ENCODE measurements at regions not wholly inside any gene's neighbourhood (a gene's known extent, or its start where the extent isn't known, plus 50 kb on each side); places are given as distances from the start of the nearest gene placed in this dataset.
"Not testable (repeated sequence)": the region's sequence is repeated elsewhere in the genome, so short reads cannot be mapped to it uniquely, and the experiment has no call there.

GRCh38 chr1:30229960-30230359 is 493.4 kb downstream of the MATN1 start:
- no peak for DNase-seq

GRCh38 chr1:30229557-30229956 is 493.8 kb downstream of the MATN1 start:
- no peak for DNase-seq

DNA sequence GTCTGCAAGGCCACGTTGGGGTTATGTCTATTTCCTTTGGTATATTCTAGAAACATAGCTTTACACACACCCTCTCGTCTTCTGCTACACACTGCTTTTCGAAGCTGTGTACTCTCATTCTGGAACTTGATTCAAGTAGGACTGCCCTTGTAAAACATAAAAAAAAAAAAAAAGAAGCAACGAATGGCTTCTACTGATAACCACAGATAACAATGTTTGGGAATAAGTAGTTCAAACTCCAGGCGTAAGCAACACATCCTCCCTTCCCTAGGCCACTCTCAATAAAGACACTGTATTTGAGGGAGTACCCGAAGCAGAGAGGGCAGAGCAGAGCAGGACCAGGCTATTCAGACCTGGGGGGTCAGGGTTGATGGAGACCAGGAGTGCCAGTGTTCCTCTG is 496.7 kb downstream of the MATN1 start:
- DNase-seq: no peak

DNA sequence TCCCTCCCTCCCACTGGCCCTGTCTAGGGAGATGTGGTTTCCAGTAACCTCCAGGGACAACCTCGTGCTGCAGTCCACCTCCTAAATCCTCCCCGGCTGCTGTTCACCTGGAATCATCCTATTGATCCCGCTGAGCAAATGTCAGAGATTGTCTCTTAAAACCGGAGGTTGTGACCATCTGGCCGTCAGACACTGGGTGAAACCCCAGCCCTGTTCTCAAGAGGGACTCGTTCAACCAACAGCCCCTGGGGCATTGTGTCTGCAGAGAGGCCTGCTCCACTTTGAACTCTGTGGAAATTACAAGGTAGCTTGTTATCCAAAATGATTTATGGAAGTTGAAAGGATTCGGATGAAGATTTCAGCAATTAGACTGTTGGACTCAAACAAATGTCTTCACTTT is 498.0 kb downstream of the MATN1 start:
- DNase-seq: no peak

- no peak for DNase-seq
Measured at GRCh38 chr1:30219675-30220074, 503.7 kb downstream of the MATN1 start.

DNA sequence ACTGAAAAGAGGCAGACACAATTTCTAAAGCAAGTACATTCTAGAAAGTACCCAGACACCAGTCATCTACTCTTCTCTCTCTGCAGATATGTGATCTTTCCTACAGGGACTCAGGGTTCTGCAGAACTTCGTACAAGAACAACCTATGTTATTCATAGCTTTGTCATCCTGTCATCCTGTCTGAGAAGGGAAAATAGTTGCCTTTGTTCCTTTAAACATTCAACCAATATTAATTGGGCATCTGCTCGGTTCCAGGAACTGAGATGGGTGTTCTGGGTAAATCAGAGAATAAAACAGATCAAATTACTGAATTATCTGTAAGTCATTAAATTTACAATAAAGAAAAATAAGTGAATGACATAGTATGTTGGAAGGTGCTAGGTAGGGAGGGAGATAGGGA is 504.9 kb downstream of the MATN1 start:
- no peak for DNase-seq

- no peak for DNase-seq
Measured at GRCh38 chr1:30216602-30217001, 506.8 kb downstream of the MATN1 start.

GRCh38 chr1:30213936-30214335 is 509.4 kb downstream of the MATN1 start:
- DNase-seq: no peak

DNA sequence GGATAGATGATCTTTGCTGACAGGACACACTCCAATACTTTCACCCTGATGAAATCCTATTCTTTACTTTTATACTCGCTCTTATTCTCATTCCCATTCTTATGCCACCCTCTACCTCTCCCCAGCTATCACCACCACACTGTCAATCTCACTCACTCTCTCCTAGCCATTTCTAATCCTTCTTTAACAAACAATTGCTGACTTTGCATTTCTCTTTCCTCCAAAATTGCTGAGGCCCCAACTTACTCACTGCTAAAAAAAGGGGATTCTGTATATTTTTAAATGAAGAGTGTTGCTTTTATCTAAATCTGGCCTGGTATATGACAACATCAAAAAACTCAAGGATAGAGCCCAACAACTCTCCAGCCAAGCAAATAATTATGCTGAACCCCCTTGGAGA is 515.4 kb downstream of the MATN1 start:
- not testable (repeated sequence) for DNase-seq

DNA sequence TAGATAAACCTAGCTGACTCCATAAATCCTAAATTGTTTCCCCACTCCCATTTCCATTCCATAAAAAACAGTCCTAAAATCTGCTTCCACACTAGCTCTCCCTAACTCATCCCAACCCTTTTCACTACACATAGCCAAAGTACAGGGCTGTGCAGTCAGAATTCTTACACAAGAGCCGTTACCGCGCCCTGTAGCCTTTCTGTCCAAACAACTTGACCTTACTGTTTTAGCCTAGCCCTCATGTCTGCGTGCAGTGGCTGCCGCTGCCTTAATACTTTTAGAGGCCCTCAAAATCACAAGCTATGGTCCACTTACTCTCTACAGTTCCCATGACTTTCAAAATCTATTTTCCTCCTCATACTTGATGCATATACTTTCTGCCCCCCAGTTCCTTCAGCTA is 516.8 kb downstream of the MATN1 start:
- not testable (repeated sequence) for DNase-seq

- DNase-seq: not testable (repeated sequence)
Measured at GRCh38 chr1:30204916-30205315, 518.5 kb downstream of the MATN1 start.

DNA sequence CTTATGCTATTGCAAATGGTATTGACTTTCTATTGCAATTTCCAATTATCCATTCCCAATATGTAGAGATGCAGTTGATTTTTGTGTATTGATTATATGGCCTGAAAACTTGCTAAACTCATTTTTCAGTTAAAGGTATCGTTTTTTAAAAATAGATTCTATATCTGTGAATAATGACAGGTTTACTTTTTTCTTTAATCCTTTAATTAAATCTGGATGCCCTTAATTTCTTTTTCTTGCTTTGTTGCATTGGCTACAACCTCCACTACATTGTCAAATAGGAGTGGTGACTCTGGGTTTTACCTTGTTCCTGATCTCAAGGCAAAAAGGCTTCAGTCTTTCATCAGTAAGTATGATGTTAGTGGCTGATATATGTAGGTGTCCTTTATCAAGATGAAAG is 522.4 kb downstream of the MATN1 start:
- no peak for DNase-seq

- DNase-seq: no peak
Measured at GRCh38 chr1:30200161-30200560, 523.2 kb downstream of the MATN1 start.

- no peak for DNase-seq
Measured at GRCh38 chr1:30199563-30199962, 523.8 kb downstream of the MATN1 start.

DNA sequence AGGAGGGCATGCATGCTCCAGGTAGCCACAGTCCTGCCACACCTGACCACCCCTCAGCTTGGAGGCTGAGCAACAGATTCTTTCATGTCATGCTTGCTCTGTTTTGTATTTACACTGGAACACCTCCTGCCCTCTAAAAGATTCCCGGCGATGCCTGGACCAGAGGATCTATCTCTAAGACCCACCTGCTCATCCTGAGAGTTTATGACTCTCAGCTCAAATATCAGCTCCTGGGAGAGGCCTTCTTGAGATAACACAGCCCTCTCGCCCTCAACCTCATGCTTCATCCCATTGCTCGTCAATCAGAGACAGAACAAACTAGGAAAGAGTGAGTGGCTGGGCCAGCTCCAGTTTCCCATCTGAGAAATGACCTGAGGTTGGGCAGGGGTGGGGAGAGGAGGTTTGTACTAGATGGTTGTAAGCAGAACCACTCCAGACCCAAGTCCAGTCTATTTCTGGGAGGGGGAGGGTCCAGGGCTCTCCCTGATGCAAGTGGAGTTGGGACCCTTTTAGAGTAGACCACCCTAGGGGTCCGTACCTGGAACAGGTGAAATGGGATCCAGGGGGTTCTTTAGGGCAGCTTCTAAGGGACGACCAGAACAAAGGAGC is 524.5 kb downstream of the MATN1 start:
- no peak for DNase-seq

GRCh38 chr1:30198451-30198760 is 525.0 kb downstream of the MATN1 start:
- no peak for DNase-seq

DNA sequence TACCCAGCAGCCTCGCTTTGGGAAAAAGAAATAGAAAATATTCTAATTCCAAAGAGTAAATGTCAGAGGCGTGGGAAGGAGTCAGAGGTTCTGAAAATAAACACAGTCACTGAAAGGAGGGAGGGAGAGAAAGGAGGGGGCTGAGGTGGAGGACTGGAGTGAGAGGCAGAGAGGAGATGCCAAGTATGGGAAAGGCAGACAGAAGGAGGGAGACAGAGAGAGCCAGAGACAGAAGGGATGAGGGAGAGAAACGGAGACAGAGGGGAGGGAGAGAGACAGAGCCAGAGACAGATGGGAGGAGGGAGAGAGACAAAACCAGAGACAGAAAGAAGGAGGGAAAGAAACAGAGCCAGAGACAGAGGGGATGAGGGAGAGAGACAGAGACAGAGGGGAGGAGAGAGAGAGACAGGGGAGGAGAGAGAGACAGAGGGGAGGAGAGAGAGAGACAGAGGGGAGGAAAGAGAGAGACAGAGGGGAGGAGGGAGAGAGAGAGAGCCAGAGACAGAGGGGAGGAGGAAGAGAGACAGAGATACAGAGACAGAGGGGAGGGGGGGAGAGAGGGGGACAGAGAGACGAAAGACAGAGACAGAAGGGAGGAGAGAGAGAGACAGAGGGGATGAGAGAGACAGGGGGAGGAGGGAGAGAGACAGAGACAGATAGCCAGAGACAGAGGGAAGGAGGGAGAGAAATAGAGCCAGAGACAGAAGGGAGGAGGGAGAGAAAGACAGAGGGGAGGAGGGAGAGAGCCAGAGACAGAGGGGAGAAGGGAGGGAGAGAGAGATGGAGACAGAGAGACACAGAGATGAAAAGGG is 525.5 kb downstream of the MATN1 start:
- no peak for DNase-seq

DNA sequence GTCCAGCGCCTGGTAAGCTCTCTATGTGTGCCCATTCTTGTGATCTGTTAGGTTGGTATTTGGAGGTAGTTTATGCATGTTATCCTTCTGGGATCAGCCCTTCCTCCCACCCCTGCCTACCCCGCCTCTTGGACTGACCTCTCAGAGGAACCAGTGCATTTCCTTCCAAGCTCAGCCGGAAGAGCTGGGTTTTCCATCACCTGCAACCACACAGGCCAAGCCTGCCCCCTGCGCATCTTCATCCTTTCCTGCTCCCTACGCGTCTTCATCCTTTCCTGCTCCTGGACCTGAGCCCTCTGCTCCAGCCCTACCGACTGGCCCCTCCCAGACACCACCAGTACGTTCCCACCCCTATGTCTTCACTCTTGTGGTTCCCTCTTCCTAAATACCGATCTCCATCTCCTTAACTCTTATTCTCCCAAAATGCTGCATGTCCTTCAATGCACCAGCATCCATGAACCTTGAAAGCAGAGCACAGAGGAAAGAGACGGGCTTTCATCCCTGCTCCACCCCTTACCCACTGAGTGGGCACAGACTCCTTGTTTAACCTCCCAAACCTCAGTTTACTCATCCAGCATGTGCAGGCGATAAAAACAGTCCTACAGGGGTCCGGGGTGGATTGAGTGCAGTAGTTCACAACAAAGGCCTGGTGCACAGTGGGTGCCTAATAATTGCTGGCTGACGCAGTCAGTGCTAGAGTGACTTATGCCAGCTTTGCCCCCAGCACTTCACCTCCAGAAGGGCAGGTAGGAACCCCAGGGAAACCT is 526.3 kb downstream of the MATN1 start:
- no peak for DNase-seq

- DNase-seq: no peak
Measured at GRCh38 chr1:30196457-30196856, 526.9 kb downstream of the MATN1 start.

GRCh38 chr1:30195424-30196134 is 527.8 kb downstream of the MATN1 start:
- DNase-seq: no peak

DNA sequence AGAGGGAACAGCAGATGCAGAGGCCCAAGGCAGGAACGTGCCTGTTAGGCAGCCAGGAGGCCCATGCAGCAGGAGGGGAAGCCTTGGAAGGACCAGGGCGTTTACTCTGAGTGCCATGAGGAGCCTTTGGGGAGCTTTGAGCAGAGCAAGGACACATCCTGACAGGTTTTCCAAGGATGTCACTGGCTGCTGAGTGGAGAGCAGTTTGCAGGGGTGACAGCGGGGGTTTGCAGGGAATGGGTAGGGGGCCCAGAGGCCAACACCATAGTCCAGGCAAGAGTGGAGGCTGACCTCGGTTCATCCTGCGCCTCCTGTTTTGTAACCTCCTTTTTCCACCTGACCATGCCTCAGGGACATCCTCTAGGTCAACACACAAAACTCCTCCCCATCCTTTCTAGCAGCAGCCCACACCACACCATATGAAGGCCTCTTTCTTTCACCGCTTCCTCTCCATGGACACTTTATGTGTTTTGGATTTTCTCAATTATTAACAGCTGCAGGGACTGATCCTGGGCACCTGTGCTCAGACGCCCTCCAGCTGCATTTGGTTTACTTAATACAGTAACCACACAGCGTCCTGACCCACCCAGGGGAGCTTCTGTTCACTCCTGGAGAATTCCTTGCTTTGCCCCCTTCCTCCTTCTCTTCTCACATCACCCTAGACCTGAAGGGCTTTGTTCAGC is 528.5 kb downstream of the MATN1 start:
- DNase-seq: no peak

DNA sequence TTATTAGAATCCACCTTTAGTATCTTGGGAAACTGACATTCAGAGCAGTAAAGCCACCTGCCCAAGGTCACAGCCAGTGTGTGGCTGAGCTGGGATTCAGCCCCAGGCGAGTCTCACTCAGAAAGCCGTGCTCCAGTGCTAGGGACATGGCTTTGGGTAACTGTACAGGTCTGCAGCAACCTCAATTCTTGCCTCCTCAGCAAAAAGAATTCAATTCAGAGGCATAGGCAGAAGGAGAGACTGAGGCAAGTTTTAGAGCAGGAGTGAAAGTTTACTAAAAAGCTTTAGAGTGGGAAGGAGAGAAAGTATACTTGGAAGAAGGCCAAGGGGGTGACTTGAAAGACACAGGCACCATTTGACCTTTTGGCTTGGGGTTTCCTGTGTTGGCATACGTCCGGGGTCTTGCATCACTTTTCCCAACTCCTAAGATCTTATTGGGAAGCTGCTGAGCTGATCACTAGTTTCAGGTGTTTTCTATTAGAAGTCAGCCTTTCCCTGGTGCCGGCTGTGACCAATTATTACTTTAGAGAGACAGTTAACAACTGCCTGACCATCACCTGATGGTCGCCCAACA is 529.3 kb downstream of the MATN1 start:
- no peak for DNase-seq
